Breast epithelium (tissue), 3 donors: ENCODE measurements at regions not wholly inside any gene's neighbourhood (a gene's known extent, or its start where the extent isn't known, plus 50 kb on each side); places are given as distances from the start of the nearest gene placed in this dataset.

Source experiments
- CTCF ChIP-seq, 3 donors: fragments of 450-650 bp; IDR thresholded peaks; one replicate each; pipeline ENCODE4 v1.5.1; 2016 to 2017; ENCODE audit warnings: antibody characterized with exemption in 3 of 3, mild to moderate bottlenecking in 3 of 3, moderate library complexity in 3 of 3
- POLR2A ChIP-seq: fragments of 450-650 bp; IDR thresholded peaks from one replicate; pipeline ENCODE4 v1.6.1; 2016; ENCODE audit warnings: antibody characterized with exemption, mild to moderate bottlenecking, moderate library complexity

- no peak for TF ChIP-seq CTCF (IDR thresholded peaks at IDR 0.05)
- TF ChIP-seq POLR2A: no peak
Measured at GRCh38 chr12:88973998-88974397, 378.3 kb downstream of the DUSP6 start.
